A549 (cell line): ENCODE measurements at regions not wholly inside any gene's neighbourhood (a gene's known extent, or its start where the extent isn't known, plus 50 kb on each side); places are given as distances from the start of the nearest gene placed in this dataset.
"Not testable (repeated sequence)": the region's sequence is repeated elsewhere in the genome, so short reads cannot be mapped to it uniquely, and the experiment has no call there.

Experiments used
- ATAC-seq, 2 experiments: fragments of 200-7000 bp in 1 of 2; fragments of >200 bp in 1 of 2; cut with Nextera tagmentation in 1 of 2; cut with Tn5 transposase in 1 of 2; 3 replicates each; pipeline versions ENCODE4 v1.8.0 to v1.9.1; 2018 to 2020; ENCODE audit warnings: mild to moderate bottlenecking in 1 of 2, moderate library complexity in 1 of 2
- CTCF ChIA-PET: fragments of 300-600 bp; sonication (Branson Sonifier 250); formaldehyde crosslinking; extraction: SDS; loops from one replicate; lab custom pipeline; 2021; ENCODE audit warnings: antibody characterized with exemption, inconsistent platforms; lab: Yijun Ruan, JAX
- POLR2A ChIA-PET: fragments of 350-600 bp; formaldehyde crosslinking; extraction: SDS; loops from one replicate; lab custom pipeline; 2021; ENCODE audit warnings: antibody characterized with exemption, inconsistent platforms; lab: Yijun Ruan, JAX
- DNase-seq, 2 experiments: peaks; one replicate each; pipeline versions ENCODE4 v3.0.0 to v3.0.0-alpha.2; 2011 to 2016; ENCODE audit warnings: low read depth in 1 of 2, low spot score in 1 of 2
- FAIRE-seq: peaks from 2 replicates; lab custom pipeline; 2011; peaks lifted over from hg19 to GRCh38; lab: Jason Lieb, UNC
- H3K27ac ChIP-seq, 2 experiments: fragments of >200 bp; sonication (Bioruptor Twin); formaldehyde crosslinking; 3 replicates each; pipeline ENCODE4 v1.5.1; 2016 to 2017
- H3K4me1 ChIP-seq: fragments of >200 bp; sonication (Bioruptor Twin); formaldehyde crosslinking; 3 replicates; pipeline ENCODE4 v1.6.1; 2016
- H3K4me2 ChIP-seq: fragments of >200 bp; sonication (Bioruptor Twin); formaldehyde crosslinking; 3 replicates; pipeline ENCODE4 v1.6.1; 2016
- H3K4me3 ChIP-seq: fragments of >200 bp; sonication (Bioruptor Twin); formaldehyde crosslinking; 3 replicates; pipeline ENCODE4 v1.5.1; 2016
- H3K9me3 ChIP-seq: fragments of >200 bp; sonication (Bioruptor Twin); formaldehyde crosslinking; 3 replicates; pipeline ENCODE4 v1.6.1; 2016
- CHD4 ChIP-seq: fragments of 200-600 bp; sonication (generic); IDR thresholded peaks from 2 replicates; pipeline ENCODE4 v1.6.1; 2016; ENCODE audit warnings: antibody characterized with exemption, mild to moderate bottlenecking, borderline replicate concordance
- EHF ChIP-seq: fragments of 250-450 bp; sonication (Bioruptor Pico); IDR thresholded peaks from 2 replicates; pipeline ENCODE4 v1.5.0; 2020; ENCODE audit warnings: mild to moderate bottlenecking
- FOSL2 ChIP-seq, 2 experiments: fragments of 450-650 bp in 1 of 2; fragments of >200 bp in 1 of 2; sonication (Bioruptor Twin) in 1 of 2; formaldehyde crosslinking; IDR thresholded peaks; 2 replicates each; pipeline versions ENCODE4 v1.5.0 to v1.6.1; 2016 to 2020; ENCODE audit warnings: mild to moderate bottlenecking in 1 of 2, moderate library complexity in 1 of 2
- GATA3 ChIP-seq: IDR thresholded peaks from 2 replicates; pipeline ENCODE4 v1.6.1; 2012; ENCODE audit warnings: borderline replicate concordance
- HOXB5 ChIP-seq: fragments of 250-450 bp; sonication (Bioruptor Pico); IDR thresholded peaks from 2 replicates; pipeline ENCODE4 v1.5.0; 2020; ENCODE audit warnings: mild to moderate bottlenecking, moderate library complexity
- JUN ChIP-seq, 2 experiments: fragments of >200 bp; sonication (Bioruptor Twin); formaldehyde crosslinking; IDR thresholded peaks; 2 replicates in 1 of 2; 3 replicates in 1 of 2; pipeline ENCODE4 v1.6.1; 2016 to 2017
- KDM1A ChIP-seq: fragments of 200-600 bp; sonication (generic); IDR thresholded peaks from 2 replicates; pipeline ENCODE4 v1.6.1; 2016; ENCODE audit warnings: low read depth, mild to moderate bottlenecking
- MAX ChIP-seq: IDR thresholded peaks from 2 replicates; pipeline ENCODE4 v1.6.1; 2012
- PHF8 ChIP-seq: fragments of 200-600 bp; sonication (generic); IDR thresholded peaks from 2 replicates; pipeline ENCODE4 v1.6.1; 2016; ENCODE audit warnings: low read depth, mild to moderate bottlenecking, antibody characterized with exemption, moderate library complexity, borderline replicate concordance
- POLR2A ChIP-seq: IDR thresholded peaks from 2 replicates; pipeline ENCODE4 v1.6.1; 2012; ENCODE audit warnings: mild to moderate bottlenecking, low read length
- POLR2AphosphoS2 ChIP-seq: conservative IDR thresholded peaks from 2 replicates; pipeline ENCODE4 v1.6.1; 2012; ENCODE audit warnings: low read length, improper control_type of control experiment, inconsistent platforms
- RAD21 ChIP-seq, 2 experiments: fragments of >200 bp in 1 of 2; sonication (Bioruptor Twin) in 1 of 2; formaldehyde crosslinking in 1 of 2; IDR thresholded peaks in 1 of 2; conservative IDR thresholded peaks in 1 of 2; 2 replicates in 1 of 2; 3 replicates in 1 of 2; pipeline ENCODE4 v1.6.1; 2012 to 2018; ENCODE audit warnings: inconsistent platforms in 1 of 2
- RARB ChIP-seq: fragments of 250-450 bp; sonication (Bioruptor Pico); IDR thresholded peaks from 2 replicates; pipeline ENCODE4 v1.8.0; 2021; ENCODE audit warnings: mild to moderate bottlenecking, moderate library complexity
- RNF2 ChIP-seq: fragments of 200-600 bp; sonication (generic); IDR thresholded peaks from 2 replicates; pipeline ENCODE4 v1.6.1; 2016; ENCODE audit warnings: low read depth, mild to moderate bottlenecking, antibody characterized with exemption, moderate library complexity, borderline replicate concordance
- SMC3 ChIP-seq: fragments of >200 bp; sonication (Bioruptor Twin); formaldehyde crosslinking; IDR thresholded peaks from 3 replicates; pipeline ENCODE4 v1.6.1; 2018; ENCODE audit warnings: inconsistent platforms
- ZSCAN20 ChIP-seq: fragments of 250-450 bp; sonication (Bioruptor Pico); IDR thresholded peaks from 2 replicates; pipeline ENCODE4 v1.8.0; 2022; ENCODE audit warnings: mild to moderate bottlenecking, moderate library complexity
- WGBS: methylation state at CpG from one replicate; pipeline ENCODE4 v1.1.6; 2017; ENCODE audit errors: missing lambda C conversion rate; 5-methylcytosine and 5-hydroxymethylcytosine counted together
- TF ChIP-seq, protein P1 (sequence below): fragments of 250-450 bp; sonication (Bioruptor Pico); IDR thresholded peaks from 2 replicates; pipeline ENCODE4 v1.5.0; 2020; ENCODE audit warnings: low read depth, mild to moderate bottlenecking, moderate library complexity
- TF ChIP-seq, protein P2 (sequence below): fragments of >200 bp; sonication (Bioruptor Twin); formaldehyde crosslinking; IDR thresholded peaks from 3 replicates; pipeline ENCODE4 v1.5.1; 2016

DNA sequence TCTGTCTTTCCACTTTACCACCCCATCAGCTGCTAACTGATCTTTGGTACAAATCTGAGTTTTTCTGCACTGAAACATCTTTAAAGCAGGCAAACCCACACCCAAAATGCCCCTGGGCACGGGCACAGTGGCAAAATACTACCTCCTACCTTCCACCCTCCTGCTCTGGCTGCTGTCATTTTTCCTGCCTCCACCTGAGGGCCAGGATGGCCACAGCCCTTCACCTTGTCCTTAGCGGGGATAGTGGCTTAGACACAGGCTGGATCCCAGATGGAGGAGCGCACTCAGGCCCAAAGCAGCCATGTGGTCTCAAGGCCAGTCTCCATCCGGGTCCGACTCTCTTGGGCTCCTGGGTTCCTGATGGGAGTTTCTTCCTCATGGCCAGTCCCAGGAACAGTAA lies 98.3 kb downstream of the HIF1AN start:
- CTCF ChIA-PET = interaction anchor here (0.9 to 1.5 kb wide), 2 partner anchors 37 to 43 kb away, joined by 3 to 4 read pairs; no protein-coding TSS in a partner anchor
- Histone ChIP-seq H3K9me3 (no peaks in the 10 kb centered on the region), H3K4me2 (no peak overlapping the region), H3K27ac (no peak overlapping the region), H3K4me1 (no peaks in the 10 kb centered on the region), H3K4me3 (no peak overlapping the region)
- 48% methylated on average over 3 of the region's 5 CpGs for WGBS
- TF ChIP-seq PHF8 = no peak
- peak in 1 of 2 experiments; percentile 19; a peak in 2 of 6 replicates for ATAC-seq
- POLR2A ChIA-PET = no interaction called here
- no peak for DNase-seq
- FAIRE-seq = no peak

DNA sequence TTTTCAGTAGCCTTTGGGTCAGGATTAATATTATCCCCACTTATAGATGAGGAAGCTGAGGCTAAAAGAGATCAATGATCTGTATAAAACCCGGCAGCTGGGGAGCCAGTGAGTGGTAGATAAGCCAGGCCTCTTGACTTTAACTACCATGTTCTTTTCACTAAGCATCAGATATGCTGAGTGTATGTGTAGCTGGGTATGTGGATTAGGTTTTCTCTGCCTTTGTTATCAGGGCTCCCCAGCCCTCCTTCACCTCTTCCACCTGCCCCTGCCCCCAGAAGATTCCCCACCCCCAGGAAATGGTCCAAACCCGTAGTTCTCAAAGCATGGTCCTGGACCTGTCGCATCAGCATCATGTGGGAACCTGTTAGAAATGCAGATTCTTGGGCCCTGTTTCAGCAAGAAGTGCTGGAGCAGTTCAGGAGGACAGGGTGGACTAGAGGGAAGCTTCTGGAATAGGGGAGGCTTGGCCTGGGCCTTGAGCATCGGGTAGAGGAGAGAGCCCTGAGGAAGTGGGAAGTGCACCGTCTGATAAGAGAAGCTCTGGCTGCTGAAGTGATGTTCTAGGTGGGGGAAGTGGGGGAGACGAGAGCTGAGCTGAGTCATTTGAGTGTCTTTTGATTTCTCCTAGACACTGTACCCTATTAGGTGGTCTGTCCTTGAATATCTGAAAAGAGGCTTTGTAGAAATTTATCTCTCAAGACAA lies 101.3 kb downstream of the HIF1AN start:
- Histone ChIP-seq H3K4me1 (no peaks in the 10 kb centered on the region), H3K4me2 (no peak overlapping the region), H3K4me3 (no peak overlapping the region), H3K27ac (no peak overlapping the region), H3K9me3 (no peaks in the 10 kb centered on the region)
- FAIRE-seq = no peak
- ChIA-PET CTCF (interaction anchor here (0.6 to 5.4 kb wide), 8 partner anchors 12 to 237 kb away, joined by 3 to 30 read pairs (median 4); partner anchors contain the start of gene PAX2), POLR2A (no interaction called here)
- TF ChIP-seq MAX (no peak), JUN (IDR thresholded peaks at IDR 0.05) (no peak), ZSCAN20 (CRISPR knock-in tag) (no peak), HOXB5 (no peak), POLR2AphosphoS2 (no peak), EHF (CRISPR knock-in tag) (no peak), GATA3 (no peak), POLR2A (no peak), CHD4 (no peak), SMC3 (no peak), RARB (CRISPR knock-in tag) (no peak), KDM1A (no peak), RNF2 (no peak)
- TF ChIP-seq, protein P1, sequence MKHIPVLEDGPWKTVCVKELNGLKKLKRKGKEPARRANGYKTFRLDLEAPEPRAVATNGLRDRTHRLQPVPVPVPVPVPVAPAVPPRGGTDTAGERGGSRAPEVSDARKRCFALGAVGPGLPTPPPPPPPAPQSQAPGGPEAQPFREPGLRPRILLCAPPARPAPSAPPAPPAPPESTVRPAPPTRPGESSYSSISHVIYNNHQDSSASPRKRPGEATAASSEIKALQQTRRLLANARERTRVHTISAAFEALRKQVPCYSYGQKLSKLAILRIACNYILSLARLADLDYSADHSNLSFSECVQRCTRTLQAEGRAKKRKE (CRISPR knock-in tag) = no peak
- 43% methylated on average over 6 of the region's 6 CpGs for WGBS
- ATAC-seq = no peak
- no peak for DNase-seq

GRCh38 chr10:100637785-100638184 lies 102.0 kb downstream of the HIF1AN start:
- ChIA-PET CTCF (interaction anchor here (0.6 to 5.4 kb wide), 8 partner anchors 13 to 236 kb away, joined by 3 to 30 read pairs (median 4); partner anchors contain the start of gene PAX2), POLR2A (no interaction called here)
- DNase-seq (peak; percentile 62 to 67), FAIRE-seq (no peak)
- no peaks in the 10 kb centered on the region for H3K9me3 ChIP-seq
- 19% methylated on average over 9 of the region's 9 CpGs for WGBS
- H3K4me1 ChIP-seq = no peaks in the 10 kb centered on the region
- H3K4me3 ChIP-seq = no peak overlapping the region
- no peak overlapping the region for H3K27ac ChIP-seq
- TF ChIP-seq RAD21 (conservative IDR thresholded peaks at IDR 0.05 in 1 of 2, IDR thresholded peaks at IDR 0.05 in 1 of 2) = peak in 1 of 2 experiments; percentile 41; a peak in 2 of 5 replicates
- TF ChIP-seq, protein P2, sequence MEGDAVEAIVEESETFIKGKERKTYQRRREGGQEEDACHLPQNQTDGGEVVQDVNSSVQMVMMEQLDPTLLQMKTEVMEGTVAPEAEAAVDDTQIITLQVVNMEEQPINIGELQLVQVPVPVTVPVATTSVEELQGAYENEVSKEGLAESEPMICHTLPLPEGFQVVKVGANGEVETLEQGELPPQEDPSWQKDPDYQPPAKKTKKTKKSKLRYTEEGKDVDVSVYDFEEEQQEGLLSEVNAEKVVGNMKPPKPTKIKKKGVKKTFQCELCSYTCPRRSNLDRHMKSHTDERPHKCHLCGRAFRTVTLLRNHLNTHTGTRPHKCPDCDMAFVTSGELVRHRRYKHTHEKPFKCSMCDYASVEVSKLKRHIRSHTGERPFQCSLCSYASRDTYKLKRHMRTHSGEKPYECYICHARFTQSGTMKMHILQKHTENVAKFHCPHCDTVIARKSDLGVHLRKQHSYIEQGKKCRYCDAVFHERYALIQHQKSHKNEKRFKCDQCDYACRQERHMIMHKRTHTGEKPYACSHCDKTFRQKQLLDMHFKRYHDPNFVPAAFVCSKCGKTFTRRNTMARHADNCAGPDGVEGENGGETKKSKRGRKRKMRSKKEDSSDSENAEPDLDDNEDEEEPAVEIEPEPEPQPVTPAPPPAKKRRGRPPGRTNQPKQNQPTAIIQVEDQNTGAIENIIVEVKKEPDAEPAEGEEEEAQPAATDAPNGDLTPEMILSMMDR = peak; percentile 41
- peak; percentile 33; the same call in 1 of the 3 replicates for TF ChIP-seq SMC3
- no peak for TF ChIP-seq FOSL2 (IDR thresholded peaks at IDR 0.05)
- TF ChIP-seq FOSL2 (CRISPR knock-in tag; IDR thresholded peaks at IDR 0.05) = no peak
- TF ChIP-seq, all 56 proteins: peak for 3
- no peak overlapping the region for H3K4me2 ChIP-seq
- ATAC-seq = peak; percentile 85 to 98

GRCh38 chr10:100638969-100639368 lies 103.2 kb downstream of the HIF1AN start:
- 54% methylated on average over 6 of the region's 6 CpGs for WGBS
- ATAC-seq, POLR2A ChIA-PET, H3K9me3 ChIP-seq, H3K27ac ChIP-seq, H3K4me1 ChIP-seq, H3K4me2 ChIP-seq, H3K4me3 ChIP-seq, FAIRE-seq, DNase-seq: not testable (repeated sequence)
- CTCF ChIA-PET = interaction anchor here (0.7 to 5.4 kb wide), 5 partner anchors 77 to 105 kb away, joined by 3 to 30 read pairs (median 3); partner anchors contain the start of gene PAX2
